ENCODE measurements at regions not wholly inside any gene's neighbourhood (a gene's known extent, or its start where the extent isn't known, plus 50 kb on each side); places are given as distances from the start of the nearest gene placed in this dataset.

- no peaks in the 10 kb centered on the region for H3K36me3 ChIP-seq
- H3K4me1 ChIP-seq = no peaks in the 10 kb centered on the region
- 57 to 85% methylated on average over 4 of the region's 4 CpGs for WGBS, 2 donors
- ATAC-seq = no peak
- TF ChIP-seq CTCF (IDR thresholded peaks at IDR 0.05) = no peak
- no peak overlapping the region for H3K4me3 ChIP-seq
- no peak overlapping the region for H3K27ac ChIP-seq
- no peaks in the 10 kb centered on the region for H3K27me3 ChIP-seq
- DNase-seq = no peak
- H3K9me3 ChIP-seq = no peaks in the 10 kb centered on the region
- intact Hi-C loops (cut with DNase I) = no loop called here
Measured at GRCh38 chr9:31820426-31820825, 564.0 kb upstream of the ACO1 start.

- DNase-seq (no peak), ATAC-seq (no peak)
- Histone ChIP-seq H3K27ac (no peak overlapping the region), H3K36me3 (no peaks in the 10 kb centered on the region), H3K4me3 (no peak overlapping the region), H3K4me1 (no peaks in the 10 kb centered on the region), H3K27me3 (no peaks in the 10 kb centered on the region), H3K9me3 (no peaks in the 10 kb centered on the region)
- TF ChIP-seq CTCF (IDR thresholded peaks at IDR 0.05) = no peak
- WGBS, 2 donors = 74 to 80% methylated on average over 6 of the region's 6 CpGs
- intact Hi-C loops (cut with DNase I) = no loop called here
Measured at GRCh38 chr9:31821583-31821982, 562.9 kb upstream of the ACO1 start.

- Histone ChIP-seq H3K27ac (no peak overlapping the region), H3K27me3 (no peaks in the 10 kb centered on the region), H3K4me3 (no peak overlapping the region), H3K9me3 (no peaks in the 10 kb centered on the region), H3K4me1 (no peaks in the 10 kb centered on the region), H3K36me3 (no peaks in the 10 kb centered on the region)
- ATAC-seq = no peak
- DNase-seq = no peak
- 81 to 86% methylated on average over 2 of the region's 2 CpGs for WGBS, 2 donors
- TF ChIP-seq CTCF (IDR thresholded peaks at IDR 0.05) = no peak
- intact Hi-C loops (cut with DNase I) = no loop called here
Measured at GRCh38 chr9:31823365-31823764, 561.1 kb upstream of the ACO1 start.

- 32 to 38% methylated on average over 2 of the region's 2 CpGs for WGBS, 2 donors
- DNase-seq (no peak), ATAC-seq (no peak)
- H3K4me3 ChIP-seq = no peak overlapping the region
- no peak overlapping the region for H3K27ac ChIP-seq
- H3K27me3 ChIP-seq = no peaks in the 10 kb centered on the region
- TF ChIP-seq CTCF (IDR thresholded peaks at IDR 0.05) = no peak
- H3K4me1 ChIP-seq = no peaks in the 10 kb centered on the region
- intact Hi-C loops (cut with DNase I) = loop anchor here in 1 of 10 donors (5.0 kb wide), 1 partner anchor 43 kb away; no protein-coding TSS in a partner anchor
- no peaks in the 10 kb centered on the region for H3K36me3 ChIP-seq
- H3K9me3 ChIP-seq = no peaks in the 10 kb centered on the region
Measured at GRCh38 chr9:31824860-31825259, 559.6 kb upstream of the ACO1 start.

GRCh38 chr9:31837211-31837610 is 547.2 kb upstream of the ACO1 start:
- Histone ChIP-seq H3K27me3 (no peaks in the 10 kb centered on the region), H3K4me1 (no peaks in the 10 kb centered on the region), H3K4me3 (no peak overlapping the region), H3K9me3 (no peaks in the 10 kb centered on the region), H3K36me3 (no peaks in the 10 kb centered on the region), H3K27ac (no peak overlapping the region)
- 81 to 84% methylated on average over 3 of the region's 3 CpGs for WGBS, 2 donors
- TF ChIP-seq CTCF (IDR thresholded peaks at IDR 0.05) = no peak
- ATAC-seq (no peak), DNase-seq (no peak)
- intact Hi-C loops (cut with DNase I) = no loop called here
